Chondrocyte (in vitro differentiated cells): ENCODE measurements at regions not wholly inside any gene's neighbourhood (a gene's known extent, or its start where the extent isn't known, plus 50 kb on each side); places are given as distances from the start of the nearest gene placed in this dataset.

Source experiments
- DNase-seq: peaks from one replicate; pipeline ENCODE4 v3.0.0; 2021; ENCODE audit warnings: mixed read lengths, low spot score
- H3K27ac Mint-ChIP-seq: one replicate; pipeline ENCODE4 v1.8.0; 2021; ENCODE audit warnings: mild to moderate bottlenecking, moderate library complexity, mixed read lengths; ENCODE audit not compliant: unreplicated experiment
- H3K27me3 Mint-ChIP-seq: 2 replicates; pipeline ENCODE4 v1.8.0; 2021; ENCODE audit warnings: low read depth, mixed read lengths
- H3K36me3 Mint-ChIP-seq: 2 replicates; pipeline ENCODE4 v1.8.0; 2021; ENCODE audit warnings: low read depth, mixed read lengths
- H3K4me1 Mint-ChIP-seq: 2 replicates; pipeline ENCODE4 v1.8.0; 2021; ENCODE audit warnings: low read depth, mild to moderate bottlenecking, mixed read lengths
- H3K4me3 Mint-ChIP-seq: one replicate; pipeline ENCODE4 v1.8.0; 2021; ENCODE audit warnings: mild to moderate bottlenecking, moderate library complexity, mixed read lengths; ENCODE audit not compliant: unreplicated experiment
- H3K9me3 Mint-ChIP-seq: 2 replicates; pipeline ENCODE4 v1.8.0; 2021; ENCODE audit warnings: low read depth, mixed read lengths
- TF ChIP-seq, protein P1 (sequence below): fragments of 200-600 bp; sonication (generic); IDR thresholded peaks from 2 replicates; pipeline ENCODE4 v1.5.0; 2021; ENCODE audit warnings: antibody characterized with exemption, mild to moderate bottlenecking, moderate library complexity

DNA sequence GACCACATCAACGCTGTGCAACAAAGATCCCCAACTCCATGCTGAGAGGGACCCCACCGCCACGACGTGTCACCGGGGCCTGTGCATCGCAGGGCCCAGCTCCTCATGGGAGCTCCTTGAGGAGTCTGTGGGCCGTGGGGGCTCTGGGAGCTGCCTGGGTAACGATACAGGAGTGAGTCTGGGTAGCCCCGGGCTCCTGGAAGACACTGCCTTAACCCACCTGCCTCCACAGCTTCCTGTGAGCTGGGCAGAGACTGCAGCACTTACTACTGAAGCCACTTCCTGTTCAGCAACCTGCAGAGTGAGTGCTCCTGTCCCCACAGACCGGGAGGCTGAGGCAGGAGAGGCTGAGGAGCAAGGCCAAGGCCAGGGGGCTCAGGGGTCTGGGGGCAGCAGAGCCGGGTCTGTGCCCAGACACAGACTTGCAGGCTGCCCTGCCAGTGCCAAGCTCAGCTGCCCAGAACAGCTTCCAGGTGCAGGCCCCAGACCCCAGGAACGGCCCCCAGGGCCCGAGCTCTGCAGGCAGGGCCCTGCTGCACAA, 226.7 kb downstream of the BRD1 start:
- DNase-seq = no peak
- Mint-ChIP-seq H3K27me3 (no peaks in the 10 kb centered on the region), H3K36me3 (peaks cover 5% of the 10 kb centered on the region), H3K9me3 (peaks cover 21% of the 10 kb centered on the region), H3K4me1 (no peaks in the 10 kb centered on the region), H3K27ac (no peak overlapping the region), H3K4me3 (no peak overlapping the region)
- TF ChIP-seq, protein P1, sequence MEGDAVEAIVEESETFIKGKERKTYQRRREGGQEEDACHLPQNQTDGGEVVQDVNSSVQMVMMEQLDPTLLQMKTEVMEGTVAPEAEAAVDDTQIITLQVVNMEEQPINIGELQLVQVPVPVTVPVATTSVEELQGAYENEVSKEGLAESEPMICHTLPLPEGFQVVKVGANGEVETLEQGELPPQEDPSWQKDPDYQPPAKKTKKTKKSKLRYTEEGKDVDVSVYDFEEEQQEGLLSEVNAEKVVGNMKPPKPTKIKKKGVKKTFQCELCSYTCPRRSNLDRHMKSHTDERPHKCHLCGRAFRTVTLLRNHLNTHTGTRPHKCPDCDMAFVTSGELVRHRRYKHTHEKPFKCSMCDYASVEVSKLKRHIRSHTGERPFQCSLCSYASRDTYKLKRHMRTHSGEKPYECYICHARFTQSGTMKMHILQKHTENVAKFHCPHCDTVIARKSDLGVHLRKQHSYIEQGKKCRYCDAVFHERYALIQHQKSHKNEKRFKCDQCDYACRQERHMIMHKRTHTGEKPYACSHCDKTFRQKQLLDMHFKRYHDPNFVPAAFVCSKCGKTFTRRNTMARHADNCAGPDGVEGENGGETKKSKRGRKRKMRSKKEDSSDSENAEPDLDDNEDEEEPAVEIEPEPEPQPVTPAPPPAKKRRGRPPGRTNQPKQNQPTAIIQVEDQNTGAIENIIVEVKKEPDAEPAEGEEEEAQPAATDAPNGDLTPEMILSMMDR = no peak

DNA sequence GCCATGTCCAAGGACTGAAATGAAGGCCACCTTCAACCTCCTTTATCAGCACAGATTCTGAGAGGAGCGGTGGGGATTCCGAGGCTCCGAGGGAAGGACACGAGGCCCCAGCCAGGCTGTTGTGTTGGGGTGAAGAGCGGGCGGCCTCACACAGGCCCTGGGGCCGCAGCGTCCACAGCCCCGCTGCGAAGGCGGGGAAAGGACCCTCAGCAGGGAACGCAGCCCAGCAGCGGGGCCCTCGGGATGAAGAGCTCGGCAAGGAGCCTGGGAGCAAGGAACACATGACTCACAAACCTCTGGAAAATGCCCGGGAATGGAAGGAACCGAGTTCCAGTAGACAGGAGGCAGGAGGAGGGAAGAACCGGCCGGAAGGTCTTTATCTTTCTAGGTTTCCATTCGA, 227.2 kb downstream of the BRD1 start:
- peaks cover 21% of the 10 kb centered on the region for H3K9me3 Mint-ChIP-seq
- no peak overlapping the region for H3K27ac Mint-ChIP-seq
- no peak overlapping the region for H3K4me3 Mint-ChIP-seq
- H3K4me1 Mint-ChIP-seq = no peaks in the 10 kb centered on the region
- H3K27me3 Mint-ChIP-seq = no peaks in the 10 kb centered on the region
- TF ChIP-seq, protein P1 = no peak
- DNase-seq = no peak
- H3K36me3 Mint-ChIP-seq = peaks cover 5% of the 10 kb centered on the region

DNA sequence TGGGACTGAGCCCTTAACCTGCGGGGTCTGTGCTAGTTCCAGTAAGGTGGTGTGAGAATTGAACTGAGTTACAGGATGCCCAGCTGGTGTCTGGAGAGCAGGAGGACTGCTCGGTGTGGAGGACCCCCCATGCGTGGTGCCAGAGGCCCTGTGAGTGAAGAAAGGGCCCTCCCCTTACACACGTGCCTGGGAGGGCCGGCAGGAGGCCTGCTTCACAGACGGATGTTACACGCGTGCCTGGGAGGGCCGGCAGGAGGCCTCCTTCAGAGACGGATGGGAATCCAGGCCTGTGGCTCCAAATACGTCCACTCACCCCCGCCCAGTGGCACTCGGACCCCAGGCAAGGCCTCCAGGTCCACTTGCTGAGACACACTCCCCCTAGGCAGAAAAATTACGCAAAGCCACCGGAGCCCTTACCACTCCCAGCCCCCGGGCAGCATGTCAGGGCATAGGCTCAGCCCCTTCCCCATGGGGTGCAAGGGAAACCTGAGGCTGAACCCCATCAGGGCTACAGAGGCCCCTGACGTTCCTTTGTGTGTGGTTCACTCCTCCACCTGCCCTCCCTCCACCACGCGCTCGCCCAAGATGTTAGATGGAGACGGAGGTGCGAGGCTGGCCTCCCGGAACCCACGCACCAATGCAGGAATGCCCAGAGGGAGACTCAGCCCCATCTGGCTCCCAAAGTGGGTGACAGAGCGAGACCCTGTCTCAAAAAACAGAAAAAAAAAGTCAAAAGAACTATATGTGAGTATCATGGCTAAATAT, 227.8 kb downstream of the BRD1 start:
- DNase-seq = no peak
- H3K4me1 Mint-ChIP-seq = no peaks in the 10 kb centered on the region
- H3K9me3 Mint-ChIP-seq = peaks cover 15% of the 10 kb centered on the region
- peaks cover 3% of the 10 kb centered on the region for H3K36me3 Mint-ChIP-seq
- no peak overlapping the region for H3K4me3 Mint-ChIP-seq
- no peaks in the 10 kb centered on the region for H3K27me3 Mint-ChIP-seq
- TF ChIP-seq, protein P1 = no peak
- H3K27ac Mint-ChIP-seq = no peak overlapping the region

DNA sequence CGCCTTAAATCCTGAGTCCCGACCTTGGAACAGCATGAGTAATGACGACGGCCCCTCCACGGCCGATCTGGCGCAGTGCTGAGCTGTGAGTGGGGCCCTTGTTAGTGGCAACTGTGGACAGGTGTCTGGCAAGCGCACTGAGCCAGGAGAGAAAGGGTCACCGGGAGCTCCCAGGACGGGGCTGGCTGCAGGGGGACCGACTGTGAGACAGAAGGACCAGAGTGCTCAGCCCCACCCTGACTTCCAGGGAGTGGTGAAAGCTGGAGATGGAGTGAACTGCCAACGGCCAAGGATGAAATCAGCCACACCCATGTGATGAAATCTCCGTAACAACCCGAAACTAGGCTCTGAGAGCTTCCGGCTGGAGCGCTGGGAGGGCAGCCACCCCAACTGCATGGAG, 228.6 kb downstream of the BRD1 start:
- Mint-ChIP-seq H3K36me3 (no peaks in the 10 kb centered on the region), H3K9me3 (peaks cover 10% of the 10 kb centered on the region)
- DNase-seq = no peak

DNA sequence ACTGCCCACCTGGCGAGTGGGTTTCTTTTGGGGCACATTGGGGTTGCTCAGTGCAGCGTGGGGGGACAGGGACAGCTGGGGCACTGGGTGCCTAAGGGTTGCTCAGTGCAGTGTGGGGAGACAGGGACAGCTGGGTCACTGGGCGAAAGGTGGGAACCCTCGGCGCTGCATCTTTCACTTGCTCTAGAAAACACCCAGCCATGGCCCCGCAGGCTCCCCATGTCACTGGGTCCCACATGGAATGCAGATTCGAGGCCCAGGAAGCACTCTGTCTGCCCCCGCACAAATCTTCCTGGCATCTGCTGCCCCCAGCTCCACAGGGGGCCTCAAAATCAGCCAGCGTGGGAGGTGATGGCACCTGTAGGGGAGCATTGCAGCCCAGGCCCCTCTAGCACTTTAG, 229.3 kb downstream of the BRD1 start:
- no peak for DNase-seq
- TF ChIP-seq, protein P1 = no peak
- Mint-ChIP-seq H3K4me1 (no peaks in the 10 kb centered on the region), H3K27ac (no peak overlapping the region), H3K27me3 (no peaks in the 10 kb centered on the region), H3K9me3 (peaks cover 6% of the 10 kb centered on the region), H3K4me3 (no peak overlapping the region), H3K36me3 (no peaks in the 10 kb centered on the region)

More for the DNA sequence above, 228.6 kb downstream of the BRD1 start:
- no peaks in the 10 kb centered on the region for H3K4me1 Mint-ChIP-seq
- TF ChIP-seq, protein P1 = no peak
- H3K27ac Mint-ChIP-seq = no peak overlapping the region
- no peak overlapping the region for H3K4me3 Mint-ChIP-seq
- H3K27me3 Mint-ChIP-seq = no peaks in the 10 kb centered on the region
